HepG2 (cell line): ENCODE measurements at regions not wholly inside any gene's neighbourhood (a gene's known extent, or its start where the extent isn't known, plus 50 kb on each side); places are given as distances from the start of the nearest gene placed in this dataset.

ENCODE experiments used
- ATAC-seq: fragments of 200-7000 bp; cut with Tn5 transposase; 3 replicates; pipeline ENCODE4 v1.9.1; 2020; ENCODE audit warnings: mild to moderate bottlenecking, moderate library complexity
- BruUV-seq: library from RNA; stranded (reverse); fragments of 400-500 nt; replicated peaks from 2 replicates; lab custom pipeline; 2021; lab: Mats Ljungman, UMichigan
- CTCF ChIA-PET: fragments of 300-600 bp; formaldehyde crosslinking; extraction: SDS; loops from one replicate; lab custom pipeline; 2021; ENCODE audit warnings: low total read pairs, inconsistent platforms, low intra/inter-chr PET ratio; lab: Yijun Ruan, JAX
- POLR2A ChIA-PET: fragments of 350-600 bp; sonication (Branson Sonifier 250); formaldehyde crosslinking; loops from one replicate; lab custom pipeline; 2020; ENCODE audit warnings: antibody characterized with exemption, inconsistent platforms; lab: Yijun Ruan, JAX
- DNase-seq: peaks from one replicate; pipeline ENCODE4 v3.0.0-alpha.2; 2015; ENCODE audit warnings: low spot score
- FAIRE-seq: peaks from 3 replicates; lab custom pipeline; 2011; peaks lifted over from hg19 to GRCh38; lab: Jason Lieb, UNC
- H2AFZ ChIP-seq: one replicate; pipeline ENCODE4 v1.6.1; 2011; ENCODE audit warnings: low read length, inconsistent platforms
- H3K27ac ChIP-seq: fragments of 300-600 bp; 3 replicates; pipeline ENCODE4 v1.8.0; 2011; ENCODE audit warnings: mixed run types, mild to moderate bottlenecking, mixed read lengths, low read length, inconsistent platforms; ENCODE audit not compliant: insufficient read depth; ENCODE audit errors: extremely low read length
- H3K27me3 ChIP-seq, 2 experiments: fragments of 200-600 bp in 1 of 2; 2 replicates in 1 of 2; 3 replicates in 1 of 2; pipeline versions ENCODE4 v1.6.0 to v1.8.0; 2011; ENCODE audit warnings: low read length in 2 of 2, mild to moderate bottlenecking in 2 of 2, moderate library complexity in 2 of 2, inconsistent platforms in 1 of 2; ENCODE audit not compliant: insufficient read depth in 2 of 2, control insufficient read depth in 1 of 2
- H3K36me3 ChIP-seq, 2 experiments: fragments of 200-600 bp in 1 of 2; replicated peaks in 1 of 2; 2 replicates in 1 of 2; 3 replicates in 1 of 2; pipeline versions ENCODE4 v1.5.1 to v1.8.0; 2011; ENCODE audit warnings: low read length in 2 of 2, inconsistent platforms in 1 of 2; ENCODE audit not compliant: insufficient read depth in 2 of 2, control insufficient read depth in 1 of 2
- H3K4me1 ChIP-seq: 2 replicates; pipeline ENCODE4 v1.5.1; 2012; ENCODE audit warnings: low read length, inconsistent platforms; ENCODE audit not compliant: insufficient read depth
- H3K4me2 ChIP-seq: 2 replicates; pipeline ENCODE4 v1.6.0; 2011; ENCODE audit warnings: low read depth, low read length, inconsistent platforms
- H3K4me3 ChIP-seq, 3 experiments: fragments of 200-600 bp in 1 of 3; sonication (generic), shearing (Covaris generic) in 1 of 3; replicated peaks in 1 of 3; 2 replicates each; pipeline ENCODE4 v1.5.1; 2011 to 2016; ENCODE audit warnings: low read length in 3 of 3, inconsistent platforms in 2 of 3, low read depth in 2 of 3, mild to moderate bottlenecking in 2 of 3, control low read depth in 1 of 3, mixed read lengths in 1 of 3; ENCODE audit not compliant: insufficient read depth in 1 of 3
- H3K79me2 ChIP-seq: one replicate; pipeline ENCODE4 v1.6.1; 2011; ENCODE audit warnings: low read length, inconsistent platforms; ENCODE audit not compliant: insufficient read depth
- H3K9ac ChIP-seq: 2 replicates; pipeline ENCODE4 v1.6.0; 2011; ENCODE audit warnings: mild to moderate bottlenecking, low read depth, low read length, inconsistent platforms; ENCODE audit not compliant: insufficient read depth
- H3K9me3 ChIP-seq: 2 replicates; pipeline ENCODE4 v1.5.1; 2012; ENCODE audit warnings: mild to moderate bottlenecking, low read length
- H4K20me1 ChIP-seq: 2 replicates; pipeline ENCODE4 v1.6.0; 2011; ENCODE audit warnings: inconsistent platforms, mild to moderate bottlenecking, low read length, moderate library complexity; ENCODE audit not compliant: insufficient read depth
- DMTF1 ChIP-seq: sonication (generic); formaldehyde crosslinking; IDR thresholded peaks from 2 replicates; pipeline ENCODE4 v1.4.0; 2020; ENCODE audit warnings: mild to moderate bottlenecking, missing genetic modification reagents
- DPF2 ChIP-seq: sonication (generic); formaldehyde crosslinking; IDR thresholded peaks from 2 replicates; pipeline ENCODE4 v1.4.0; 2020; ENCODE audit warnings: mild to moderate bottlenecking, low read depth, missing genetic modification reagents, borderline replicate concordance
- ELF1 ChIP-seq: sonication (generic); formaldehyde crosslinking; IDR thresholded peaks from 2 replicates; pipeline ENCODE4 v1.4.0; 2020; ENCODE audit warnings: missing genetic modification reagents
- GABPA ChIP-seq, 2 experiments: IDR thresholded peaks; 2 replicates each; pipeline ENCODE4 v1.6.1; 2011 to 2016; ENCODE audit warnings: low read depth in 2 of 2, low read length in 1 of 2, missing biosample characterization in 1 of 2, missing genetic modification characterization in 1 of 2
- HNRNPLL ChIP-seq: fragments of 200-400 bp; formaldehyde crosslinking; IDR thresholded peaks from 2 replicates; pipeline ENCODE4 v1.6.1; 2017; ENCODE audit warnings: mild to moderate bottlenecking, low read depth, low read length; ENCODE audit not compliant: poor library complexity, severe bottlenecking
- ISL2 ChIP-seq: sonication (generic); formaldehyde crosslinking; IDR thresholded peaks from 2 replicates; pipeline ENCODE4 v1.5.0; 2020; ENCODE audit warnings: missing genetic modification reagents
- MEF2D ChIP-seq: sonication (generic); formaldehyde crosslinking; IDR thresholded peaks from 2 replicates; pipeline ENCODE4 v1.5.1; 2020; ENCODE audit warnings: mild to moderate bottlenecking, missing genetic modification reagents
- TCF7L2 ChIP-seq: IDR thresholded peaks from 2 replicates; pipeline ENCODE4 v1.6.1; 2011; ENCODE audit warnings: mild to moderate bottlenecking, low read depth, low read length, moderate library complexity
- ZFP41 ChIP-seq: sonication (generic); formaldehyde crosslinking; IDR thresholded peaks from 2 replicates; pipeline ENCODE4 v1.4.0; 2020; ENCODE audit warnings: mild to moderate bottlenecking, missing genetic modification reagents, borderline replicate concordance
- ZFP62 ChIP-seq: sonication (generic); formaldehyde crosslinking; IDR thresholded peaks from 2 replicates; pipeline ENCODE4 v1.4.0; 2020; ENCODE audit warnings: missing genetic modification reagents
- ZNF496 ChIP-seq: sonication (generic); formaldehyde crosslinking; IDR thresholded peaks from 2 replicates; pipeline ENCODE4 v1.8.1; 2023; ENCODE audit warnings: mild to moderate bottlenecking, moderate library complexity, missing genetic modification reagents; ENCODE audit not compliant: insufficient replicate concordance
- ZNF652 ChIP-seq: IDR thresholded peaks from 2 replicates; pipeline ENCODE4 v1.6.1; 2016; ENCODE audit warnings: low read depth, borderline replicate concordance
- WGBS: methylation state at CpG from one replicate; pipeline ENCODE4 v1.1.6; 2017; ENCODE audit warnings: low lambda C conversion rate; 5-methylcytosine and 5-hydroxymethylcytosine counted together
- in situ Hi-C: cut with HindIII; loops from 2 replicates; pipeline ENCODE4 v1.10.0; 2017; ENCODE audit warnings: low pct_unique_long_range_greater_than_20kb; ENCODE audit not compliant: extremely low pct_ligation_motif_present
- intact Hi-C: fragments of 100-400 bp; cut with micrococcal nuclease; formaldehyde crosslinking; loops from one replicate; pipeline ENCODE4 v1.10.0; 2022; ENCODE audit not compliant: unreplicated experiment
- TF ChIP-seq, protein P1 (sequence below): sonication (generic); formaldehyde crosslinking; IDR thresholded peaks from 2 replicates; pipeline ENCODE4 v1.4.0; 2020; ENCODE audit warnings: missing genetic modification reagents, borderline replicate concordance

DNA sequence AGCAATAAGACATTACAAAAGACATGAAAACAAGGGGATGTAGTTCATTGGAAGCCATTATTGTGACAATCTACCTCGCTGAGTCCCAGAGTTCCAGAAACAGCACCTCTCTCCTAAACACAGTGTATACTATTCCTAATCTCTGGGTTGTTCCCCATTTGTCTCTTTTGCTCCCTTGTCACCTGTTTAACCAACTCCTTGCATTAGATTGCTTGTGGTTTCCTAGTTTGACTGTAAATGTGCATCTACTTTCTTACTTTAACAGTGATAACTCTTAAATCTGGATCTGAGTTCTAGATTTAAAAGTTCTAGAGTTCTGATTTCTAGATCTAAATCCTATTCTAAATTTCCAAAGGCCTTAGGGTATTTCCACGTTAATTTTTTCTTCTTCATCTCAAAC is 71.6 kb upstream of the TET2 start:
- Histone ChIP-seq H3K9me3 (no peaks in the 10 kb centered on the region), H3K4me3 (no peak overlapping the region), H3K4me1 (no peaks in the 10 kb centered on the region), H3K27ac (no peak overlapping the region), H3K9ac (no peak overlapping the region), H3K36me3 (no peaks in the 10 kb centered on the region), H3K79me2 (no peaks in the 10 kb centered on the region), H3K4me2 (no peak overlapping the region), H3K27me3 (0 out of 5 replicates have a peak, but pooled peaks cover 0 to 1% of the 10 kb centered on the region in 2 experiments), H4K20me1 (no peaks in the 10 kb centered on the region), H2AFZ (no peak overlapping the region)
- CTCF ChIA-PET, result no interaction called here
- 0% methylated on average over 2 of the region's 2 CpGs for WGBS
- FAIRE-seq (no peak), ATAC-seq (no peak), DNase-seq (no peak)
- BruUV-seq, result no TSS peak
- in situ Hi-C loops, result no loop called here
- TF ChIP-seq, protein P1, sequence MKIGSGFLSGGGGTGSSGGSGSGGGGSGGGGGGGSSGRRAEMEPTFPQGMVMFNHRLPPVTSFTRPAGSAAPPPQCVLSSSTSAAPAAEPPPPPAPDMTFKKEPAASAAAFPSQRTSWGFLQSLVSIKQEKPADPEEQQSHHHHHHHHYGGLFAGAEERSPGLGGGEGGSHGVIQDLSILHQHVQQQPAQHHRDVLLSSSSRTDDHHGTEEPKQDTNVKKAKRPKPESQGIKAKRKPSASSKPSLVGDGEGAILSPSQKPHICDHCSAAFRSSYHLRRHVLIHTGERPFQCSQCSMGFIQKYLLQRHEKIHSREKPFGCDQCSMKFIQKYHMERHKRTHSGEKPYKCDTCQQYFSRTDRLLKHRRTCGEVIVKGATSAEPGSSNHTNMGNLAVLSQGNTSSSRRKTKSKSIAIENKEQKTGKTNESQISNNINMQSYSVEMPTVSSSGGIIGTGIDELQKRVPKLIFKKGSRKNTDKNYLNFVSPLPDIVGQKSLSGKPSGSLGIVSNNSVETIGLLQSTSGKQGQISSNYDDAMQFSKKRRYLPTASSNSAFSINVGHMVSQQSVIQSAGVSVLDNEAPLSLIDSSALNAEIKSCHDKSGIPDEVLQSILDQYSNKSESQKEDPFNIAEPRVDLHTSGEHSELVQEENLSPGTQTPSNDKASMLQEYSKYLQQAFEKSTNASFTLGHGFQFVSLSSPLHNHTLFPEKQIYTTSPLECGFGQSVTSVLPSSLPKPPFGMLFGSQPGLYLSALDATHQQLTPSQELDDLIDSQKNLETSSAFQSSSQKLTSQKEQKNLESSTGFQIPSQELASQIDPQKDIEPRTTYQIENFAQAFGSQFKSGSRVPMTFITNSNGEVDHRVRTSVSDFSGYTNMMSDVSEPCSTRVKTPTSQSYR (CRISPR knock-in tag), result no peak
- no peak for TF ChIP-seq HNRNPLL
- intact Hi-C loops, result no loop called here
- POLR2A ChIA-PET, result no interaction called here

- FAIRE-seq (no peak), ATAC-seq (no peak), DNase-seq (no peak)
- Histone ChIP-seq H3K4me3 (no peak overlapping the region), H3K27me3 (no peaks in the 10 kb centered on the region), H3K9me3 (no peaks in the 10 kb centered on the region), H3K9ac (no peak overlapping the region), H3K4me1 (no peaks in the 10 kb centered on the region), H3K27ac (no peak overlapping the region), H3K36me3 (no peaks in the 10 kb centered on the region), H4K20me1 (no peaks in the 10 kb centered on the region), H3K4me2 (no peak overlapping the region), H2AFZ (no peak overlapping the region), H3K79me2 (no peaks in the 10 kb centered on the region)
- BruUV-seq, result no TSS peak
- POLR2A ChIA-PET, result no interaction called here
- in situ Hi-C loops (no loop called here), intact Hi-C loops (no loop called here)
- CTCF ChIA-PET, result no interaction called here
- 22% methylated on average over 10 of the region's 10 CpGs for WGBS
- TF ChIP-seq MEF2D (CRISPR knock-in tag) (no peak), DMTF1 (CRISPR knock-in tag) (no peak), TCF7L2 (no peak), GABPA (IDR thresholded peaks at IDR 0.05; ENCODE audit: low read depth, low read length) (no peak), GABPA (CRISPR knock-in tag; IDR thresholded peaks at IDR 0.05; ENCODE audit: low read depth) (no peak), ISL2 (no peak), ELF1 (CRISPR knock-in tag) (no peak), ZFP41 (CRISPR knock-in tag) (no peak), DPF2 (CRISPR knock-in tag) (no peak), ZNF652 (CRISPR knock-in tag) (no peak), ZNF496 (CRISPR knock-in tag) (no peak), ZFP62 (CRISPR knock-in tag) (no peak)
Observed at GRCh38 chr4:105088110-105088879, 58.4 kb upstream of the TET2 start.
